ENCODE measurements at regions not wholly inside any gene's neighbourhood (a gene's known extent, or its start where the extent isn't known, plus 50 kb on each side); places are given as distances from the start of the nearest gene placed in this dataset.

GRCh38 chr2:19287324-19287723 lies 71.1 kb downstream of the OSR1 start:
- TF ChIP-seq CTCF (IDR thresholded peaks at IDR 0.05), result no peak
- no peak for TF ChIP-seq POLR2A (IDR thresholded peaks at IDR 0.05)

Measured in vagina (tissue), 2 donors.